ENCODE measurements at regions not wholly inside any gene's neighbourhood (a gene's known extent, or its start where the extent isn't known, plus 50 kb on each side); places are given as distances from the start of the nearest gene placed in this dataset.

DNA sequence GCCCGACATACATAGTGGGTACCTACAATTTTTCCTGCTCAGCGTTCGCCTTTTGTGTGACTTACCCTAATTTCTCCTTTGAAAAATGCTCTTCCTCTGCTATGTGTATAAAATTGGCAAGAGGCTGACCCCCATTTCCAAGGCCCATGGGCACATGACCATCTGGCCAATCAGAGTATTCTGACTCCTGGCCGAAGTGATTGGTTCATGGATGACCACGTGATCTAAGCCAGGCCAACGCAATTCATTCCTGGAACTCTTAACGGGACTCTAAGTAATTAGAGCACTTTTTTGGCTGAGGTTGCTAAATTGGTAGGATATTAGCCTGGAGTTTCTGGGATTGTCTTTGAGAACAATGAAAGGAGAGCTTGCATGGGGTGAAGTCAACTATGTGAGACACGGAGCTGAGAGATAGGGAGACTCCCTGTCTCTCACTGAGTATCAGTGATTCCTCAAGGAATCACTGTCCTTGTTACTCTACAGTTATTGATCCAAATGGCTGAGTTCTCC, 110.1 kb upstream of the TBX3 start:
- WGBS, 2 donors, result 80 to 82% methylated on average over 8 of the region's 8 CpGs
- no peak overlapping the region for H3K4me3 ChIP-seq (ENCODE audit: low read depth, poor library complexity, severe bottlenecking)
- intact Hi-C loops (cut with DNase I; ENCODE audit: low total_unique reads), result no loop called here
- TF ChIP-seq, protein P1, sequence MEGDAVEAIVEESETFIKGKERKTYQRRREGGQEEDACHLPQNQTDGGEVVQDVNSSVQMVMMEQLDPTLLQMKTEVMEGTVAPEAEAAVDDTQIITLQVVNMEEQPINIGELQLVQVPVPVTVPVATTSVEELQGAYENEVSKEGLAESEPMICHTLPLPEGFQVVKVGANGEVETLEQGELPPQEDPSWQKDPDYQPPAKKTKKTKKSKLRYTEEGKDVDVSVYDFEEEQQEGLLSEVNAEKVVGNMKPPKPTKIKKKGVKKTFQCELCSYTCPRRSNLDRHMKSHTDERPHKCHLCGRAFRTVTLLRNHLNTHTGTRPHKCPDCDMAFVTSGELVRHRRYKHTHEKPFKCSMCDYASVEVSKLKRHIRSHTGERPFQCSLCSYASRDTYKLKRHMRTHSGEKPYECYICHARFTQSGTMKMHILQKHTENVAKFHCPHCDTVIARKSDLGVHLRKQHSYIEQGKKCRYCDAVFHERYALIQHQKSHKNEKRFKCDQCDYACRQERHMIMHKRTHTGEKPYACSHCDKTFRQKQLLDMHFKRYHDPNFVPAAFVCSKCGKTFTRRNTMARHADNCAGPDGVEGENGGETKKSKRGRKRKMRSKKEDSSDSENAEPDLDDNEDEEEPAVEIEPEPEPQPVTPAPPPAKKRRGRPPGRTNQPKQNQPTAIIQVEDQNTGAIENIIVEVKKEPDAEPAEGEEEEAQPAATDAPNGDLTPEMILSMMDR (IDR thresholded peaks at IDR 0.05), result no peak
- no peak for TF ChIP-seq POLR2A (IDR thresholded peaks at IDR 0.05)
- no peak for DNase-seq (ENCODE audit: low spot score in 2 of 2)

GRCh38 chr12:114790276-114790675, 106.3 kb upstream of the TBX3 start:
- H3K4me3 ChIP-seq (ENCODE audit: low read depth, poor library complexity, severe bottlenecking), result no peak overlapping the region
- DNase-seq (ENCODE audit: low spot score in 2 of 2), result no peak
- TF ChIP-seq, protein P1 (IDR thresholded peaks at IDR 0.05), result no peak
- no peak for TF ChIP-seq POLR2A (IDR thresholded peaks at IDR 0.05)
- WGBS, 2 donors, result 85 to 88% methylated on average over 1 of the region's 1 CpG
- intact Hi-C loops (cut with DNase I; ENCODE audit: low total_unique reads), result no loop called here

GRCh38 chr12:114789821-114790220, 105.8 kb upstream of the TBX3 start:
- WGBS, 2 donors, result 86 to 88% methylated on average over 5 of the region's 5 CpGs
- H3K4me3 ChIP-seq (ENCODE audit: low read depth, poor library complexity, severe bottlenecking), result no peak overlapping the region
- intact Hi-C loops (cut with DNase I; ENCODE audit: low total_unique reads), result no loop called here
- no peak for DNase-seq (ENCODE audit: low spot score in 2 of 2)
- no peak for TF ChIP-seq POLR2A (IDR thresholded peaks at IDR 0.05)
- TF ChIP-seq, protein P1 (IDR thresholded peaks at IDR 0.05), result no peak

- intact Hi-C loops (cut with DNase I; ENCODE audit: low total_unique reads), result no loop called here
- no peak overlapping the region for H3K4me3 ChIP-seq (ENCODE audit: low read depth, poor library complexity, severe bottlenecking)
- DNase-seq (ENCODE audit: low spot score in 2 of 2), result no peak
- 83 to 91% methylated on average over 3 of the region's 3 CpGs for WGBS, 2 donors
- no peak for TF ChIP-seq POLR2A (IDR thresholded peaks at IDR 0.05)
- TF ChIP-seq, protein P1 (IDR thresholded peaks at IDR 0.05), result no peak
Observed at GRCh38 chr12:114789276-114789675, 105.3 kb upstream of the TBX3 start.

- no peak for DNase-seq (ENCODE audit: low spot score in 2 of 2)
- no peak overlapping the region for H3K4me3 ChIP-seq (ENCODE audit: low read depth, poor library complexity, severe bottlenecking)
- no peak for TF ChIP-seq POLR2A (IDR thresholded peaks at IDR 0.05)
- TF ChIP-seq, protein P1 (IDR thresholded peaks at IDR 0.05), result no peak
- 84 to 95% methylated on average over 3 of the region's 3 CpGs for WGBS, 2 donors
- intact Hi-C loops (cut with DNase I; ENCODE audit: low total_unique reads), result no loop called here
Observed at GRCh38 chr12:114784526-114784925, 100.6 kb upstream of the TBX3 start.

DNA sequence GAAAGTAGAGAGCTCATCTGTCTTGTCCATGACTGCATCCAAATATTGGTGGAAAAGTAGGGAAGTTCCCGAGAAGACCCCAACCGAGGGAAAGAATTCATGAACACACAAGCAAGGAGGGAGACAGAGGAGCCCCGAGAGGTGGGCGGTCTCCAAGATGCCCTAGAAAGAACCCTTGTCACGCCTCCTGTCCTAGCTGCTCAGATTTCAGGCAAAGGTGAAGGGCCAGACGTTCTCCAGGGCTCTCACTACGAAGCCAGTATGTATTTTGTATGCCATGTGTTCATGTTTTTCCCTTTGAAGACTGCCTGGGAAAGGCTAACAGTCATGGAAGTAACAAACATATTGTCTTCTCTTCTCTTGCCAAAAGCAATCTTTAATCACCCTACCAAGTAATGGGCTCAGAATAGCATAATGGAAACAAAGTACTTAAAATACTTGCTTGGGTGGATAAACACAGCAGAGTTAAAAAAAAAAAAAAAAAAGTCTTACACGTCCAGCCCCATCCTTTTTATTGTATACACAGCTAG, 99.2 kb upstream of the TBX3 start:
- no peak overlapping the region for H3K4me3 ChIP-seq (ENCODE audit: low read depth, poor library complexity, severe bottlenecking)
- intact Hi-C loops (cut with DNase I; ENCODE audit: low total_unique reads), result no loop called here
- 57% methylated on average over 8 of the region's 8 CpGs for WGBS, 2 donors
- TF ChIP-seq, protein P1 (IDR thresholded peaks at IDR 0.05), result no peak
- no peak for TF ChIP-seq POLR2A (IDR thresholded peaks at IDR 0.05)
- DNase-seq (ENCODE audit: low spot score in 2 of 2), result no peak

Measured in lower leg skin (tissue), 4 donors.